Endothelial cell of umbilical vein (primary cell): ENCODE measurements at regions not wholly inside any gene's neighbourhood (a gene's known extent, or its start where the extent isn't known, plus 50 kb on each side); places are given as distances from the start of the nearest gene placed in this dataset.

Experiments used
- BruUV-seq: library from RNA; stranded (reverse); fragments of 400-500 nt; replicated peaks from 2 replicates; lab custom pipeline; 2021; lab: Mats Ljungman, UMichigan
- CTCF ChIA-PET: fragments of 300-600, 350-600 bp; sonication (Branson Sonifier 250); formaldehyde crosslinking; loops from one replicate; lab custom pipeline; 2021; ENCODE audit warnings: antibody characterized with exemption, inconsistent platforms; lab: Charles Lee
- POLR2A ChIA-PET: fragments of 300-600, 350-600 bp; sonication (Branson Sonifier 250); formaldehyde crosslinking; loops from one replicate; lab custom pipeline; 2021; ENCODE audit warnings: antibody characterized with exemption, inconsistent platforms; lab: Charles Lee
- DNase-seq: peaks from one replicate; pipeline ENCODE4 v3.0.0-alpha.2; 2011; ENCODE audit warnings: low read depth, low spot score
- FAIRE-seq: peaks from 2 replicates; lab custom pipeline; 2011; peaks lifted over from hg19 to GRCh38; lab: Jason Lieb, UNC
- H2AFZ ChIP-seq: 2 replicates; pipeline ENCODE4 v1.6.0; 2012; ENCODE audit warnings: low read depth, low read length, control low read depth, inconsistent platforms
- H3K27ac ChIP-seq: 2 replicates; pipeline ENCODE4 v1.5.1; 2011; ENCODE audit warnings: low read depth, mild to moderate bottlenecking, control low read depth, low read length, moderate library complexity; ENCODE audit not compliant: insufficient read depth
- H3K27me3 ChIP-seq, 2 experiments: 2 replicates each; pipeline versions ENCODE4 v1.6.0 to v1.6.1; 2011; ENCODE audit warnings: low read length in 2 of 2, mixed read lengths in 1 of 2; ENCODE audit not compliant: control insufficient read depth in 2 of 2, insufficient read depth in 2 of 2
- H3K36me3 ChIP-seq, 2 experiments: 2 replicates in 1 of 2; 3 replicates in 1 of 2; pipeline ENCODE4 v1.5.1; 2011; ENCODE audit warnings: low read length in 2 of 2, mild to moderate bottlenecking in 1 of 2, moderate library complexity in 1 of 2; ENCODE audit not compliant: control insufficient read depth in 2 of 2, insufficient read depth in 2 of 2; ENCODE audit errors: extremely low read depth in 1 of 2
- H3K4me1 ChIP-seq: 3 replicates; pipeline ENCODE4 v1.5.1; 2011; ENCODE audit warnings: mild to moderate bottlenecking, low read length; ENCODE audit not compliant: control insufficient read depth, insufficient read depth; ENCODE audit errors: extremely low read depth
- H3K4me2 ChIP-seq: 2 replicates; pipeline ENCODE4 v1.6.1; 2011; ENCODE audit warnings: low read length, control low read depth, mixed read lengths; ENCODE audit not compliant: insufficient read depth
- H3K4me3 ChIP-seq, 3 experiments: fragments of 200-600 bp in 1 of 3; sonication (generic), shearing (Covaris generic) in 1 of 3; replicated peaks in 1 of 3; 2 replicates each; pipeline ENCODE4 v1.5.1; 2011 to 2016; ENCODE audit warnings: control low read depth in 3 of 3, low read length in 3 of 3, mild to moderate bottlenecking in 2 of 3, inconsistent platforms in 1 of 3, low read depth in 1 of 3, moderate library complexity in 1 of 3; ENCODE audit not compliant: insufficient read depth in 1 of 3
- H3K79me2 ChIP-seq: 2 replicates; pipeline ENCODE4 v1.6.0; 2012; ENCODE audit warnings: low read length, inconsistent platforms; ENCODE audit not compliant: control insufficient read depth, insufficient read depth
- H3K9ac ChIP-seq: replicated peaks from 2 replicates; pipeline ENCODE3; 2011; ENCODE audit warnings: low read length, control low read depth; ENCODE audit not compliant: insufficient read depth; ENCODE audit errors: extremely low read depth
- H3K9me1 ChIP-seq: replicated peaks from 3 replicates; pipeline ENCODE4 v1.6.0; 2011; ENCODE audit warnings: mild to moderate bottlenecking, low read length; ENCODE audit not compliant: control insufficient read depth, insufficient read depth; ENCODE audit errors: extremely low read depth
- H3K9me3 ChIP-seq: replicated peaks from 2 replicates; pipeline ENCODE4 v1.5.1; 2012; ENCODE audit warnings: low read length, inconsistent platforms; ENCODE audit not compliant: control insufficient read depth, insufficient read depth
- H4K20me1 ChIP-seq: replicated peaks from 2 replicates; pipeline ENCODE3; 2011; ENCODE audit warnings: mild to moderate bottlenecking, low read length; ENCODE audit not compliant: control insufficient read depth, insufficient read depth; ENCODE audit errors: extremely low read depth
- CTCF ChIP-seq, 2 donors: IDR thresholded peaks; 1 replicate in 1 of 2; 2 replicates in 1 of 2; pipeline ENCODE4 v1.5.1; 2011; ENCODE audit warnings: low read length in 2 of 2, mild to moderate bottlenecking in 2 of 2, moderate library complexity in 2 of 2, control low read depth in 1 of 2, inconsistent platforms in 1 of 2, low read depth in 1 of 2; ENCODE audit not compliant: insufficient read depth in 1 of 2; ENCODE audit errors: extremely low read depth in 1 of 2
- EZH2 ChIP-seq: IDR thresholded peaks from 2 replicates; pipeline ENCODE4 v1.6.1; 2012; ENCODE audit warnings: borderline replicate concordance, low read depth, mild to moderate bottlenecking, moderate library complexity, low read length, inconsistent platforms; ENCODE audit not compliant: severe bottlenecking
- FOS ChIP-seq: IDR thresholded peaks from 2 replicates; pipeline ENCODE4 v1.6.1; 2011; ENCODE audit warnings: mild to moderate bottlenecking, low read length, moderate library complexity, borderline replicate concordance; ENCODE audit not compliant: insufficient read depth
- GATA2 ChIP-seq: IDR thresholded peaks from 2 replicates; pipeline ENCODE4 v1.7.0; 2011; ENCODE audit warnings: low read depth, mild to moderate bottlenecking, moderate library complexity, mixed read lengths, low read length; ENCODE audit not compliant: insufficient read length, insufficient read depth
- JUN ChIP-seq: IDR thresholded peaks from 2 replicates; pipeline ENCODE4 v1.6.1; 2011; ENCODE audit warnings: borderline replicate concordance, low read depth; ENCODE audit not compliant: insufficient read length, insufficient read depth
- MYC ChIP-seq: IDR thresholded peaks from one replicate; pipeline ENCODE4 v1.6.1; 2011; ENCODE audit warnings: mild to moderate bottlenecking, low read depth, low read length
- POLR2A ChIP-seq: IDR thresholded peaks from 2 replicates; pipeline ENCODE4 v1.6.1; 2012; ENCODE audit warnings: low read depth, mild to moderate bottlenecking, control low read depth, low read length
- POLR2AphosphoS5 ChIP-seq: IDR thresholded peaks from 2 replicates; pipeline ENCODE4 v1.6.1; 2012; ENCODE audit warnings: low read depth, mild to moderate bottlenecking, control low read depth, low read length, moderate library complexity; ENCODE audit not compliant: insufficient read depth
- dilution Hi-C: fragments of 300-500 bp; cut with MboI; formaldehyde crosslinking; loops from one replicate; pipeline ENCODE4 v1.15.0; 2019; ENCODE audit warnings: low sequenced_read_pairs; ENCODE audit not compliant: extremely low pct_ligation_motif_present
- intact Hi-C: fragments of 100-400 bp; cut with micrococcal nuclease; formaldehyde crosslinking; loops from one replicate; pipeline ENCODE4 v1.10.0; 2022

DNA sequence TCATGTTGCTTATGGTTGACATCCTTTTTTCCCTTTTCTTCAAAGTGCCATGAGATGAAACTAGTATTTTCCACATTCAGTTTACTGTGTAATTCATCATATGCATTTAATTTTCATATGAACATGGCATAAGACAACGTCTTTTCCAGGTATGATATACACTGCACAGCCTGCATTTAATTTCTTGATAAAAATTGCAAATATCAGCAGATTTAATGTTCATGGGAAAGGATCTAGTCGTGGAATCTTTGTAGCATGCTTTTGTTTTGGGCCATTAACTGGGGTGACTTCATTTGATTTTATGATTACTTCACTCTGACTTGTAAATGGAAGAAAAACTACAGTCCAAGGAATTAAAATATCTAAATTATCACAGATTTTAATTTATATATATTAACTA is 837.3 kb downstream of the IPMK start:
- Histone ChIP-seq H3K4me1 (no peaks in the 10 kb centered on the region), H4K20me1 (no peaks in the 10 kb centered on the region), H3K9ac (no peak overlapping the region), H3K4me2 (no peak overlapping the region), H3K4me3 (no peak overlapping the region), H3K27me3 (no peaks in the 10 kb centered on the region), H3K36me3 (no peaks in the 10 kb centered on the region), H2AFZ (no peak overlapping the region), H3K9me3 (no peaks in the 10 kb centered on the region), H3K79me2 (no peaks in the 10 kb centered on the region), H3K9me1 (no peaks in the 10 kb centered on the region), H3K27ac (no peak overlapping the region)
- DNase-seq, result no peak
- intact Hi-C loops, result no loop called here
- POLR2A ChIA-PET, result no interaction called here
- dilution Hi-C loops, result no loop called here
- CTCF ChIA-PET, result no interaction called here
- no peak for FAIRE-seq
- TF ChIP-seq EZH2, result no peak
- TF ChIP-seq GATA2, result no peak
- TF ChIP-seq POLR2AphosphoS5, result no peak
- no peak for TF ChIP-seq FOS
- TF ChIP-seq CTCF (IDR thresholded peaks at IDR 0.05; ENCODE audit: extremely low read depth in 1 of 2, insufficient read depth in 1 of 2, low read depth in 1 of 2, low read length in 2 of 2), result no peak
- TF ChIP-seq POLR2A, result no peak
- no peak for TF ChIP-seq MYC
- no peak for TF ChIP-seq JUN
- BruUV-seq, result no TSS peak
